ENCODE measurements at regions not wholly inside any gene's neighbourhood (a gene's known extent, or its start where the extent isn't known, plus 50 kb on each side); places are given as distances from the start of the nearest gene placed in this dataset.

GRCh38 chr13:60959427-60959826 is 456.2 kb downstream of the PCDH20 start:
- TF ChIP-seq CTCF (conservative IDR thresholded peaks at IDR 0.05 in 1 of 2, IDR thresholded peaks at IDR 0.05 in 1 of 2; ENCODE audit: extremely low read depth in 1 of 2, insufficient read depth in 1 of 2, low read depth in 1 of 2, low read length in 2 of 2): no peak
- TF ChIP-seq EZH2 (IDR thresholded peaks at IDR 0.05; ENCODE audit: borderline replicate concordance, low read length): no peak

All from mammary epithelial cell (primary cell).